ENCODE measurements at regions not wholly inside any gene's neighbourhood (a gene's known extent, or its start where the extent isn't known, plus 50 kb on each side); places are given as distances from the start of the nearest gene placed in this dataset.
A peak's percentile ranks its signal among the peaks of the same experiment; 100 is the strongest.
"Not testable (repeated sequence)": the region's sequence is repeated elsewhere in the genome, so short reads cannot be mapped to it uniquely, and the experiment has no call there.

DNA sequence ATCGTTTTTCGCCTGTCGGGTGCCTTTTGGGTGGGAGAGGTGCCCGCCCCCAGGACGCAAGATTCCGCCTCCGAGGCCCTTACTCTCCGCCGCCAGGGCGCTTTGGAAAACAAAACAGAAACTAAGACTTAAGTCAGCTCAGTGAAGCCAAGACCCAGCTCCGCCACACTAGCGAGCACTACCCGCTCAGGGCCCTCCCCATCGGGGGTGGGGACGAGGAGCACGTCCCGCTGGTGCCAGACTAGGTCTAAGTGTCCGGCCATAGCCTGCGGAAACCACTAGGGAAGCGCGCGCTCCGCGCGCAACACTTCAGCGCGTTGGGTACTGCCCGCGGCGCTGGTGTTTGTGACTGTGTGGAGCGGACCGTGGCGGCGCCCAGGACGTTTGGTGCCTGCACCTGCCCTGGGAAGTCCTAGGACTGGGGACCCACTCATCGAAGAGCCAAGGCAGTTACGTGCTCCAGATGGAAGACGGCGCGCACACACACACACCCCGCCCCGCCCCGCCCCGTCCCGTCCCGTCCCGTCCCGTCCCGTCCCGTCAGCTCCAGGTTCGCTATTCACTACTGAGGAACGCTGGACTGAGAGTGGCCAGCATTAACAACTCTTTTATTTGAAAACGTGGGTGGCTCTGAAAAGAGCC, 57.6 kb upstream of the BOLA1 start:
- not testable (repeated sequence) for DNase-seq (ENCODE audit: low spot score); H3K27me3 Mint-ChIP-seq; H3K27ac Mint-ChIP-seq; H3K4me3 Mint-ChIP-seq; H3K9me3 Mint-ChIP-seq
- peak; percentile 73 to 80 for ATAC-seq
- H3K4me1 Mint-ChIP-seq (ENCODE audit: low read depth in 2 of 2) = peaks cover 25 to 26% of the 10 kb centered on the region in 2 donors
- peaks cover 10% of the 10 kb centered on the region for H3K36me3 Mint-ChIP-seq

- not testable (repeated sequence) for H3K27me3 Mint-ChIP-seq; H3K9me3 Mint-ChIP-seq; H3K27ac Mint-ChIP-seq; DNase-seq (ENCODE audit: low spot score); H3K4me3 Mint-ChIP-seq
- Mint-ChIP-seq H3K36me3 (peaks cover 14% of the 10 kb centered on the region), H3K4me1 (ENCODE audit: low read depth in 2 of 2) (peaks cover 28 to 32% of the 10 kb centered on the region in 2 donors)
- peak; percentile 75 to 80 for ATAC-seq
These were observed 56.8 kb upstream of the BOLA1 start for GRCh38 chr1:149842458-149843064.

DNA sequence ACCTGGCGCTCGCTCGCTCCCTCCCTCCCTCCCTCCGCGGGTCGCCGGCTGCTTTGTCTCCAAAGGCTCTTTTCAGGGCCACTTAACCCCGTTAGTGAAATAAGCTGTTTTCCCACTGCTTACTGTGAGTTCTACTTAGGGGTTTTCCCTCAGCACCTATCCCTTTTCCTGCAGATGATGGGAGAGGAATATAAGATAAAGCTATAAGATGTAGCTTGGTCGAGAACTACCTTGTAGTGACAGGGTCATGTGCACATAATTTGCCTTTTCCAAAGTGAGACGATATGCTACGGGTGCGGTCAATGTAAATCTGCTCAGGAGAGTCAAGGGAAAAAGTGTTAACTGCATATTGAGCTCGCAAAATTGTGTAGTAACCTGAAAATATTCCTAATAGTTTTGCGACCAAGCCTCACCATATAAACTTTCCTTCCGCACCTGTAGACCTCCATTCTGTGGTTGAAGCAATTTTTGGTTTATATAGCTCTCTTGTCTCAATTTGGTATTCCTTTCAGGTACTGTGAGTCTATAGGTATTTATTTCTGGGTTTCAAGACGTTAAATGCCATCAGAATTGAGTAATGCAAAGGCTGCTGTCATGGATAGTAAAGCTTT, 55.8 kb upstream of the BOLA1 start:
- no peak for ATAC-seq
- DNase-seq (ENCODE audit: low spot score) = no peak
- H3K4me1 Mint-ChIP-seq (ENCODE audit: low read depth in 2 of 2) = peaks cover 31 to 35% of the 10 kb centered on the region in 2 donors
- no peaks in the 10 kb centered on the region for H3K27me3 Mint-ChIP-seq
- H3K9me3 Mint-ChIP-seq = no peaks in the 10 kb centered on the region
- peaks cover 14% of the 10 kb centered on the region for H3K36me3 Mint-ChIP-seq
- peak overlapping the region; percentile 91 for H3K4me3 Mint-ChIP-seq
- peak overlapping the region; percentile 59 to 78 for H3K27ac Mint-ChIP-seq

DNA sequence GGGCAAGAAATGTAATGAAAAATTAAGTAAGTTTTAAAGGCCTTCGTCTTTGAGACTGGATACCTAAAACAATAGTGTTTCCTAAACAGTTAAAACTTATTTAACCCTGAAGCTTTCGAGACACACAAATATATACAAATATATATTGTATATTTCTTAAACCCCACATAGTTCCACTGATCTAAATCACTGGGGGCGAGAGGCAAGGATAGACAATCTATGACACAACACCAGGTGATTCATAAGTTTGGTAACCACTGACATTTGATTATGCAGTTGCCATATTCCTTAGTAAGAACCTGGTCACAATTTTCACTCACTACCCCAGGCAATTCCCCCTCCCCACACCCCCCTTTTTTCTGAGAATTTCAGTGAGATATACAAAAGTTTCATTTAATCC, 55.3 kb upstream of the BOLA1 start:
- Mint-ChIP-seq H3K36me3 (peaks cover 14% of the 10 kb centered on the region), H3K27ac (peak overlapping the region; percentile 59 to 78), H3K4me3 (peak overlapping the region; percentile 91), H3K4me1 (ENCODE audit: low read depth in 2 of 2) (peaks cover 37 to 41% of the 10 kb centered on the region in 2 donors), H3K9me3 (no peaks in the 10 kb centered on the region), H3K27me3 (no peaks in the 10 kb centered on the region)
- DNase-seq (ENCODE audit: low spot score) (no peak), ATAC-seq (no peak)

- Mint-ChIP-seq H3K4me3 (peak overlapping the region; percentile 91), H3K27ac (peak overlapping the region; percentile 59 to 78), H3K9me3 (no peaks in the 10 kb centered on the region), H3K4me1 (ENCODE audit: low read depth in 2 of 2) (peaks cover 44 to 47% of the 10 kb centered on the region in 2 donors), H3K36me3 (peaks cover 18% of the 10 kb centered on the region), H3K27me3 (no peaks in the 10 kb centered on the region)
- ATAC-seq = no peak
- no peak for DNase-seq (ENCODE audit: low spot score)
These were observed 54.6 kb upstream of the BOLA1 start for GRCh38 chr1:149844650-149845255.

DNA sequence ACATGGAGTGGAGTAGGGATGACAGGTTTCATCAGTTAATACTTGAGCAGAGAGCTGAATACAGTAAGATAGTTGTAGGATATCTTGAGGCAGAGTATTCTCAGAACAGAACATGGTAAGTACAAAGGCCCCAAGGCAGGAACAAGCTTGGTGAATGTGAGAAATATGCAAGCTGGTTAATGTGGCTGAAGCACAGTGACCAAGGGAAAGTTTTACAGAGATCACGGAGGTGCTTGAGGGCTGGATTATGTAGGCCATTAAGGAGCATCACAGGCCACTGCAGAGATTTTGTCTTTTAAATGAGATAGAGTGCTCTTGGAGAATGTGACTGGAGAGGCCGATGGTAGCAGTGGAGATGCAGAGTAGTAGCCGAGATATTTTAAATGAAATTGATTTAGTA, 54.0 kb upstream of the BOLA1 start:
- H3K27ac Mint-ChIP-seq = peak overlapping the region; percentile 59 to 78
- H3K27me3 Mint-ChIP-seq = no peaks in the 10 kb centered on the region
- H3K36me3 Mint-ChIP-seq = peaks cover 22% of the 10 kb centered on the region
- DNase-seq (ENCODE audit: low spot score) (no peak), ATAC-seq (no peak)
- peaks cover 47 to 51% of the 10 kb centered on the region in 2 donors for H3K4me1 Mint-ChIP-seq (ENCODE audit: low read depth in 2 of 2)
- H3K9me3 Mint-ChIP-seq = no peaks in the 10 kb centered on the region
- peak overlapping the region; percentile 91 for H3K4me3 Mint-ChIP-seq

DNA sequence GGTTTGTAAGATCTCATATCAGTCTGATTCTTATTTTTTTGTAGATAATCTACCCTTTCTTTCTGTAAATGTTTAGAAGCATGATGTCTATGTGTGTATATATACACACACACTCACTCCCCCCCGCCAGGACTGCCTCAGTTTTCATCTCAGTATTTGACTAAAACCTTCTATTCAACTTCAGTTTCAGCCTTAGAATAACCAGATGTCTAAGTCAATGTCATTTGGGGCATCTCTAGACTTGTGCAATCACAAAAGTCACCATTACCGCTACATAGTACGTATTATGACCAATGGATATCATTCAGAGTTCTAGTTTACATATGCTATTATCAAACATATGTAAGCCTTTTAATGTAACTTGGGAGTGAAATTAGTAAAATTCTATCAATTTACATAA, 53.3 kb upstream of the BOLA1 start:
- DNase-seq (ENCODE audit: low spot score) = no peak
- Mint-ChIP-seq H3K27me3 (no peaks in the 10 kb centered on the region), H3K9me3 (no peaks in the 10 kb centered on the region), H3K4me3 (peak overlapping the region; percentile 91), H3K36me3 (peaks cover 22% of the 10 kb centered on the region), H3K27ac (peak overlapping the region; percentile 59 to 78), H3K4me1 (ENCODE audit: low read depth in 2 of 2) (peaks cover 47 to 51% of the 10 kb centered on the region in 2 donors)
- no peak for ATAC-seq

DNA sequence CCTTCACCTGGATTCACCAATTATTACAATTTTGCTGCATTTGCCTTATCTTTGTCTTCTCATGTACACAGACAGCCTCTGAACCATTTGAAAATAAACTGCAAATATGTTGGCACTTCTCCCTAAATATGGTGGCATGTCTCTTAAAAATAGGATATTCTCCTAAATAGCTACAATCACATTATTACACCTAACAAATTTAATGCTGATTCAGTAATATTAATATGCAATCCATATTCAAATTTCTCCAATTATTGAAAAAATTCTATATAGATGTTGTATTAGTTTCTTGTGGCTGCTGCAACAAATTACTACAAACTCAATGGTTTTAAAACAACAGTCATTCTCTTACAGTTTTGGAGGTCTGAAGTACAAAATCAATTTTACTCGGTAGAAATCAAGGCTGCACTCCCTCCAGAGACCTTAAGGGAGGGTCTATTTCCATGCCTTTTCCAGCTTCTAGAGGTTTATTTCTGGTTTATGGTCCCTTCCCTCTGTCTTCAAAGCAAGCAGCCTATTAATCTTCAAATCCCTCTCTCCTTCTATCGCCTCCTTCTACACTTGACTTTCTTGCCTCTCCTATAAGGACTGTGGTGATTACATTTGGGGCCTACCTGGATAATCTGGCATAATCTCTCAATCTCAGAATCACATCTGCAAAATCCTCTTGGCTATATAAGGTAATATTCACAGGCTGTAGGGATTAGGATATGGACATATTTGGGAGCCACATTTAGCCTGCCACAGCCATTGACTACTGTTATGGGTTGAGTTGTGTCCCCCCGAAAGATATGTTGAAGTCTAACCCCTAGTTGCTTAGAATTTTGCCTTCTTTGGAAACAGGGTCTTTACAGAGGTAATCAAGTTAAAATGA, 52.5 kb upstream of the BOLA1 start:
- Mint-ChIP-seq H3K36me3 (peaks cover 22% of the 10 kb centered on the region), H3K4me3 (peak overlapping the region; percentile 15), H3K27me3 (no peaks in the 10 kb centered on the region), H3K4me1 (ENCODE audit: low read depth in 2 of 2) (peaks cover 47 to 51% of the 10 kb centered on the region in 2 donors), H3K27ac (peak overlapping the region; percentile 47 to 78), H3K9me3 (no peaks in the 10 kb centered on the region)
- ATAC-seq (no peak), DNase-seq (ENCODE audit: low spot score) (no peak)

DNA sequence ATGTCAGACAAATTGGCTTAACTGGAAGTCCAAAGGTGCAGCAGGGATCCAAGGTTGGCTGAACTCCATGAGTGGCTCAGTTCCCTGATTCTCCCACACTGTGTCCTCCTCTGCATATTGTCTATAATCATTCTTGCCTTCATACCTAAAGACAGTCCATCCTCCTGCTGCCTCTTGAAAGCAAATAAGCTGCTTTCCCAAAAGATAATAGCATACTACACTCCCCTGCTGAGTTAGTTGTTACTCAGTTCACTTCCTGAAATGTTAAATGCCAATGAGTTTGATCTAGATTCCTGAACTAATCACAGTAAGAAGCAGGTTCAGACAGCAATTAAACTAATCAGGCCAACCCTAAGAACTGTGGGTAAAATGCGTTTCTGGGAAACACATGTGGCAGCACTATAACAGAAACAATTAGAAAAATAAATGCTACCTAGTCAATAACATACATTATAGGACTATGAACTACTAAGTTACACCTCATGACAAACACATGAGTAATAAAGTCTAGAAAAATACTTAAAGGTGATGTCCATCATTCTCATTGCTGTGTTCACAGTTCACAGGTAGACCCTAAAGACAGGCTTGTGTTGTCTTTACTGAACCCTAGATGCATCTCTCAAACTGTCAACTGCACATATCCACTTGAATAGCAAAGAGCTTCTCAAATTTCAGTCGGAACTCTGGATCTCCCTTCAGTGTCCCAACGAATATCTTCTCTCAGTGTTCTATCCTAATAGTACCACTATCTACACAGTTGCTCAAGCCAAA, 50.8 kb upstream of the BOLA1 start:
- H3K4me1 Mint-ChIP-seq (ENCODE audit: low read depth in 2 of 2) = peaks cover 45 to 49% of the 10 kb centered on the region in 2 donors
- DNase-seq (ENCODE audit: low spot score) = no peak
- peaks cover 22% of the 10 kb centered on the region for H3K36me3 Mint-ChIP-seq

GRCh38 chr1:149849111-149849946, 50.0 kb upstream of the BOLA1 start:
- H3K9me3 Mint-ChIP-seq = no peaks in the 10 kb centered on the region
- H3K4me1 Mint-ChIP-seq (ENCODE audit: low read depth in 2 of 2) = peaks cover 39 to 42% of the 10 kb centered on the region in 2 donors
- peak overlapping the region; percentile 91 to 93 for H3K27ac Mint-ChIP-seq
- no peaks in the 10 kb centered on the region for H3K27me3 Mint-ChIP-seq
- ATAC-seq (no peak), DNase-seq (ENCODE audit: low spot score) (no peak)
- H3K36me3 Mint-ChIP-seq = peaks cover 22% of the 10 kb centered on the region
- H3K4me3 Mint-ChIP-seq = peak overlapping the region; percentile 93

More for the DNA sequence above, 50.8 kb upstream of the BOLA1 start:
- Mint-ChIP-seq H3K27ac (peak overlapping the region; percentile 91 to 93), H3K27me3 (no peaks in the 10 kb centered on the region), H3K4me3 (peak overlapping the region; percentile 93), H3K9me3 (no peaks in the 10 kb centered on the region)
- ATAC-seq = no peak

Measured in natural killer cell treated with Interleukin-12 subunit alpha and Interleukin-12 subunit beta and Interleukin-15 and Interleukin-18, amount 100 ng/mL, for 72 hours (primary cell).